Naive thymus-derived CD4-positive, alpha-beta T cell (primary cell): ENCODE measurements at regions not wholly inside any gene's neighbourhood (a gene's known extent, or its start where the extent isn't known, plus 50 kb on each side); places are given as distances from the start of the nearest gene placed in this dataset.

Experiments
- ATAC-seq: fragments of 150-1000 bp; cut with Tn5 transposase; 2 replicates; pipeline ENCODE4 v1.10.0; 2021; ENCODE audit warnings: mild to moderate bottlenecking, moderate library complexity
- CTCF ChIA-PET: fragments of 350-600 bp; sonication (Branson Sonifier 250); formaldehyde crosslinking; loops from one replicate; lab custom pipeline; 2021; ENCODE audit warnings: antibody characterized with exemption; lab: Charles Lee
- POLR2A ChIA-PET: fragments of 350-600 bp; sonication (Branson Sonifier 250); formaldehyde crosslinking; loops from one replicate; lab custom pipeline; 2021; ENCODE audit warnings: antibody characterized with exemption, inconsistent platforms; lab: Charles Lee
- DNase-seq, 9 donors: peaks; one replicate each; pipeline versions ENCODE4 v3.0.0 to v3.0.0-alpha.2; 2020 to 2022; ENCODE audit warnings: mixed read lengths in 1 of 9
- H3K27ac ChIP-seq: one replicate; pipeline ENCODE4 v1.7.0; 2013; ENCODE audit warnings: mild to moderate bottlenecking, low read depth, low read length, moderate library complexity
- H3K27me3 ChIP-seq, 2 donors: one replicate each; pipeline ENCODE4 v1.7.0; 2013; ENCODE audit warnings: low read length in 2 of 2, mild to moderate bottlenecking in 2 of 2, moderate library complexity in 2 of 2; ENCODE audit not compliant: control insufficient read depth in 2 of 2, insufficient read depth in 2 of 2
- H3K36me3 ChIP-seq, 3 experiments: 1 replicate in 2 of 3; 2 replicates in 1 of 3; pipeline ENCODE4 v1.7.0; 2013; ENCODE audit warnings: low read length in 3 of 3, mild to moderate bottlenecking in 3 of 3, moderate library complexity in 1 of 3; ENCODE audit not compliant: insufficient read depth in 3 of 3, control insufficient read depth in 2 of 3
- H3K4me1 ChIP-seq, 2 donors: one replicate each; pipeline ENCODE4 v1.7.0; 2013; ENCODE audit warnings: low read length in 2 of 2, mild to moderate bottlenecking in 2 of 2, moderate library complexity in 1 of 2; ENCODE audit not compliant: control insufficient read depth in 2 of 2, insufficient read depth in 2 of 2
- H3K4me3 ChIP-seq: 2 replicates; pipeline ENCODE4 v1.7.0; 2013; ENCODE audit warnings: mild to moderate bottlenecking, low read length
- H3K9me3 ChIP-seq, 3 experiments: 1 replicate in 2 of 3; 2 replicates in 1 of 3; pipeline ENCODE4 v1.7.0; 2013; ENCODE audit warnings: low read length in 3 of 3; ENCODE audit not compliant: control insufficient read depth in 2 of 3
- H3K27ac Mint-ChIP-seq, 9 donors: one replicate each; pipeline ENCODE4 v1.8.0; 2020 to 2022; ENCODE audit warnings: mixed read lengths in 9 of 9, mild to moderate bottlenecking in 8 of 9, moderate library complexity in 5 of 9, inconsistent platforms in 2 of 9
- H3K27me3 Mint-ChIP-seq, 5 donors: one replicate each; pipeline ENCODE4 v1.8.0; 2021 to 2022; ENCODE audit warnings: mixed read lengths in 5 of 5, mild to moderate bottlenecking in 1 of 5
- H3K36me3 Mint-ChIP-seq, 5 donors: one replicate each; pipeline ENCODE4 v1.8.0; 2020 to 2022; ENCODE audit warnings: mixed read lengths in 5 of 5, mild to moderate bottlenecking in 3 of 5, inconsistent platforms in 1 of 5
- H3K4me1 Mint-ChIP-seq, 7 donors: one replicate each; pipeline ENCODE4 v1.8.0; 2020 to 2022; ENCODE audit warnings: mixed read lengths in 7 of 7, mild to moderate bottlenecking in 3 of 7, inconsistent platforms in 1 of 7
- H3K4me3 Mint-ChIP-seq, 10 donors: one replicate each; pipeline ENCODE4 v1.8.0; 2020 to 2022; ENCODE audit warnings: mild to moderate bottlenecking in 10 of 10, mixed read lengths in 10 of 10, moderate library complexity in 6 of 10, inconsistent platforms in 2 of 10
- H3K9me3 Mint-ChIP-seq, 11 donors: one replicate each; pipeline ENCODE4 v1.8.0; 2020 to 2022; ENCODE audit warnings: mixed read lengths in 11 of 11, mild to moderate bottlenecking in 4 of 11, inconsistent platforms in 1 of 11, moderate library complexity in 1 of 11
- intact Hi-C, 2 donors: fragments of 100-400 bp; cut with micrococcal nuclease; formaldehyde crosslinking; loops; one replicate each; pipeline ENCODE4 v1.15.1; 2023

- H3K4me3 Mint-ChIP-seq = no peak overlapping the region
These were observed 641.6 kb downstream of the LRRC70 start for GRCh38 chr5:63220244-63220643.

GRCh38 chr5:63217422-63217821 is 638.8 kb downstream of the LRRC70 start:
- no peaks in the 10 kb centered on the region for H3K9me3 ChIP-seq
- ATAC-seq = no peak
- H3K4me1 Mint-ChIP-seq = no peaks in the 10 kb centered on the region
- no peak for DNase-seq
- H3K36me3 Mint-ChIP-seq = no peaks in the 10 kb centered on the region
- H3K9me3 Mint-ChIP-seq = peaks cover 0 to 10% (median 0%) of the 10 kb centered on the region in 11 donors
- H3K27ac Mint-ChIP-seq = no peak overlapping the region
- H3K27me3 Mint-ChIP-seq = no peaks in the 10 kb centered on the region
- no peaks in the 10 kb centered on the region for H3K4me1 ChIP-seq
- no peaks in the 10 kb centered on the region for H3K27me3 ChIP-seq
- POLR2A ChIA-PET = no interaction called here
- H3K36me3 ChIP-seq = no peaks in the 10 kb centered on the region
- no peak overlapping the region for H3K4me3 Mint-ChIP-seq
- intact Hi-C loops = no loop called here
- H3K4me3 ChIP-seq = no peak overlapping the region
- H3K27ac ChIP-seq = no peak overlapping the region
- CTCF ChIA-PET = no interaction called here

More at GRCh38 chr5:63220244-63220643, 641.6 kb downstream of the LRRC70 start:
- intact Hi-C loops = no loop called here
- Histone ChIP-seq H3K4me3 (no peak overlapping the region), H3K36me3 (no peaks in the 10 kb centered on the region), H3K27me3 (no peaks in the 10 kb centered on the region), H3K4me1 (no peaks in the 10 kb centered on the region), H3K9me3 (no peaks in the 10 kb centered on the region), H3K27ac (no peak overlapping the region)
- DNase-seq = no peak
- H3K4me1 Mint-ChIP-seq = no peaks in the 10 kb centered on the region
- H3K27me3 Mint-ChIP-seq = peaks cover 0 to 6% (median 0%) of the 10 kb centered on the region in 5 donors
- no peak overlapping the region for H3K27ac Mint-ChIP-seq
- no peak for ATAC-seq
- ChIA-PET POLR2A (no interaction called here), CTCF (no interaction called here)
- peaks cover 0 to 1% (median 0%) of the 10 kb centered on the region in 11 donors for H3K9me3 Mint-ChIP-seq
- no peaks in the 10 kb centered on the region for H3K36me3 Mint-ChIP-seq

DNA sequence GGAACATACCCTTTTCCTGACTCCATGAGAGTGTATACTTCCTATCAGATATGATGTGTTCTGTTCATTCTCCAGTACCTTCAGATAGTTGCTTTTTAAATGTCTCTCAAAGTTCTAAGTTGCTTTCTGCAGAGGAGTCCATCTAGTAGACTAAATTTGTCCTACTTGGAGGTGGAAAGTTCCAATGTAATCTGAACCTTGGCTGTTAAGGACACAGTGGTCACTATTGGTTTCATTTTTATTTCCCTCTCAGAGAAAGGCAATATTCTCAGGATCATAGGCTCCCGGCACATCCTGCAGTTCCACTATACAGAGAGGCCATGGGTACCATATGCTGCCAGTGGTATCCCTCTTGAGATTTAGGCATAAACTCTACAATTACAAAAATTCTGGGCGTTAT is 634.6 kb downstream of the LRRC70 start:
- POLR2A ChIA-PET = no interaction called here
- Mint-ChIP-seq H3K27me3 (no peaks in the 10 kb centered on the region), H3K4me1 (no peaks in the 10 kb centered on the region)

GRCh38 chr5:63211448-63212132 is 633.0 kb downstream of the LRRC70 start:
- H3K27ac ChIP-seq = no peak overlapping the region
- H3K36me3 ChIP-seq = no peaks in the 10 kb centered on the region
- no peaks in the 10 kb centered on the region for H3K4me1 Mint-ChIP-seq
- intact Hi-C loops = no loop called here
- no peak overlapping the region for H3K4me3 ChIP-seq
- H3K27me3 ChIP-seq = no peaks in the 10 kb centered on the region
- H3K4me3 Mint-ChIP-seq = no peak overlapping the region
- DNase-seq = no peak
- POLR2A ChIA-PET = no interaction called here
- no peaks in the 10 kb centered on the region for H3K27me3 Mint-ChIP-seq
- no peaks in the 10 kb centered on the region for H3K4me1 ChIP-seq
- no peak overlapping the region for H3K27ac Mint-ChIP-seq
- ATAC-seq = no peak
- H3K9me3 Mint-ChIP-seq = peaks cover 0 to 10% (median 0%) of the 10 kb centered on the region in 11 donors
- H3K9me3 ChIP-seq = no peaks in the 10 kb centered on the region
- CTCF ChIA-PET = no interaction called here
- no peaks in the 10 kb centered on the region for H3K36me3 Mint-ChIP-seq

More for the DNA sequence above, 634.6 kb downstream of the LRRC70 start:
- DNase-seq = no peak
- Mint-ChIP-seq H3K9me3 (peaks cover 0 to 10% (median 0%) of the 10 kb centered on the region in 11 donors), H3K27ac (no peak overlapping the region), H3K36me3 (no peaks in the 10 kb centered on the region), H3K4me3 (no peak overlapping the region)
- no peak overlapping the region for H3K27ac ChIP-seq
- CTCF ChIA-PET = no interaction called here
- no peak for ATAC-seq
- no peak overlapping the region for H3K4me3 ChIP-seq
- intact Hi-C loops = no loop called here
- H3K4me1 ChIP-seq = no peaks in the 10 kb centered on the region
- no peaks in the 10 kb centered on the region for H3K27me3 ChIP-seq
- no peaks in the 10 kb centered on the region for H3K36me3 ChIP-seq
- H3K9me3 ChIP-seq = no peaks in the 10 kb centered on the region

DNA sequence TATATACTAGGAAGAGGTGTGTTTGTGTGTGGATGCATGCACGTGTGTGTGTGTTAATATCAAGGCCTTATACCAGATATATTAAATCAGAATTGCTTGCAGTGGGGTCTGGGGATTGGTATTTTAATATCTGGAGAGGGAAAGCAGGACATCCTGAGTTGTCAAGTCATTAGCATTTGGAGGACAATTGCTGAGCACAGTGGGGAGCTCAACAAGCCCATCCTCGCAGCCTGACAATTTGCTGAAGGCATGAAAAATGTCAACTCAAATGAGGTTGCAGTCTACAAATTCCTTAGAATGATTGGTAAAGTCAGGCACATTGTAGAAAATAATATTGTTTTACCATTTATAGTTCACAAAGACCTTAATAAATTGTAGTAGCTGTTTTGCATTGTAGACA is 627.4 kb downstream of the LRRC70 start:
- intact Hi-C loops = no loop called here
- H3K27me3 Mint-ChIP-seq = peaks cover 0 to 5% (median 0%) of the 10 kb centered on the region in 5 donors
- Histone ChIP-seq H3K36me3 (no peaks in the 10 kb centered on the region), H3K4me1 (no peaks in the 10 kb centered on the region), H3K4me3 (no peak overlapping the region), H3K9me3 (no peaks in the 10 kb centered on the region), H3K27me3 (no peaks in the 10 kb centered on the region), H3K27ac (no peak overlapping the region)
- no peak for ATAC-seq
- ChIA-PET POLR2A (no interaction called here), CTCF (no interaction called here)
- no peak for DNase-seq
- H3K4me1 Mint-ChIP-seq = no peaks in the 10 kb centered on the region
- no peaks in the 10 kb centered on the region for H3K36me3 Mint-ChIP-seq
- no peak overlapping the region for H3K4me3 Mint-ChIP-seq
- H3K9me3 Mint-ChIP-seq = peaks cover 0 to 13% (median 1%) of the 10 kb centered on the region in 11 donors
- no peak overlapping the region for H3K27ac Mint-ChIP-seq

GRCh38 chr5:63201738-63202137 is 623.1 kb downstream of the LRRC70 start:
- Histone ChIP-seq H3K4me1 (no peaks in the 10 kb centered on the region), H3K27me3 (no peaks in the 10 kb centered on the region), H3K9me3 (no peaks in the 10 kb centered on the region), H3K27ac (no peak overlapping the region), H3K36me3 (no peaks in the 10 kb centered on the region), H3K4me3 (no peak overlapping the region)
- H3K27me3 Mint-ChIP-seq = peaks cover 0 to 5% (median 0%) of the 10 kb centered on the region in 5 donors
- ChIA-PET CTCF (no interaction called here), POLR2A (no interaction called here)
- no peak overlapping the region for H3K4me3 Mint-ChIP-seq
- ATAC-seq = no peak
- H3K9me3 Mint-ChIP-seq = peaks cover 0 to 18% (median 3%) of the 10 kb centered on the region in 11 donors
- H3K4me1 Mint-ChIP-seq = no peaks in the 10 kb centered on the region
- intact Hi-C loops = no loop called here
- DNase-seq = no peak
- no peak overlapping the region for H3K27ac Mint-ChIP-seq
- H3K36me3 Mint-ChIP-seq = no peaks in the 10 kb centered on the region

- CTCF ChIA-PET = no interaction called here
- no peaks in the 10 kb centered on the region for H3K4me1 ChIP-seq
- DNase-seq (no peak), ATAC-seq (no peak)
- no peak overlapping the region for H3K27ac ChIP-seq
- H3K36me3 ChIP-seq = no peaks in the 10 kb centered on the region
- H3K4me3 Mint-ChIP-seq = no peak overlapping the region
- H3K9me3 ChIP-seq = no peaks in the 10 kb centered on the region
- POLR2A ChIA-PET = no interaction called here
- H3K27ac Mint-ChIP-seq = no peak overlapping the region
- H3K4me3 ChIP-seq = no peak overlapping the region
- intact Hi-C loops = no loop called here
- peaks cover 0 to 4% (median 0%) of the 10 kb centered on the region in 5 donors for H3K36me3 Mint-ChIP-seq
- no peaks in the 10 kb centered on the region for H3K27me3 ChIP-seq
- H3K27me3 Mint-ChIP-seq = no peaks in the 10 kb centered on the region
- no peaks in the 10 kb centered on the region for H3K4me1 Mint-ChIP-seq
- H3K9me3 Mint-ChIP-seq = peaks cover 0 to 18% (median 4%) of the 10 kb centered on the region in 11 donors
These were observed 615.5 kb downstream of the LRRC70 start for GRCh38 chr5:63194126-63194525.
